Anterior cingulate cortex (tissue), 58 donors: ENCODE measurements at regions not wholly inside any gene's neighbourhood (a gene's known extent, or its start where the extent isn't known, plus 50 kb on each side); places are given as distances from the start of the nearest gene placed in this dataset.
"Not testable (repeated sequence)": the region's sequence is repeated elsewhere in the genome, so short reads cannot be mapped to it uniquely, and the experiment has no call there.

Experiments
- DNase-seq, 58 donors: peaks; one replicate each; lab custom pipeline; 2025; lab: John Stamatoyannopoulos, UW

DNA sequence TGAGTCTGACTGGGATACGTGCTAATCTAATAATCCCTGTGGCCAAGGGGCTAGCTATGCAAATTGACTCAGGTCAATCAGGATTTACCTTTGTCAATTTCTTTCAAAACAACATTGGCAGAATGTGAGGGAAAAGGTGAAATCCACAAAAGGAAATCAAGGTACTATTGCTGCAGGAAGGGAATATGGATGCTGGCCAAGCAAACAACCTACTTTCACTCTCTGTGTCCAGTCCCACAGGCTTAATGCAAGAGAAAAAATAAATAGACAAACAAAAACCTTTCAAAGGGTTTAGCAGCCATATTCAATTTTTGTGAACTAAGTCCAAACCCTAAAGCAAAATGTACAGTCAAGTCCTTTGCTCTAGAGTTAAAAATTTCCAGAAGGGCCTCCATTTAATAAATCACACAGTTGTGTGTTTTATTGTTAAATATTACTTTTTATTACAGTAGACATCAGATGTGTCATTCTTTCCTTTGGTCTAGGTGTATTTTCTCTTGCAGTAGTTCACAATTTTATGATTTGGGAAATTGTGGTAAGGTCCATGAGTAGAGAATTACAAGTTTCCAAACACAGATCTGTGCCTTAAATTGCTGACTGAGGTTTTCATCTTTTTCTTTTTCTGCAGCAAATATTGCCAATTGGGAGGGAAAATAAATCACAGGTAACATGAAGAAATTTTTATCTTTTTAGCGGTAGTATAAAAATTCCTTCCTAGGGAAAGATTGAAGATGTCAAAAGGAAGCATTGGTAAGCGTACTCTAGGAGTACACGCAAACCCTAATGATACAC is 309.1 kb downstream of the DMAC1 start:
- DNase-seq: no peak

DNA sequence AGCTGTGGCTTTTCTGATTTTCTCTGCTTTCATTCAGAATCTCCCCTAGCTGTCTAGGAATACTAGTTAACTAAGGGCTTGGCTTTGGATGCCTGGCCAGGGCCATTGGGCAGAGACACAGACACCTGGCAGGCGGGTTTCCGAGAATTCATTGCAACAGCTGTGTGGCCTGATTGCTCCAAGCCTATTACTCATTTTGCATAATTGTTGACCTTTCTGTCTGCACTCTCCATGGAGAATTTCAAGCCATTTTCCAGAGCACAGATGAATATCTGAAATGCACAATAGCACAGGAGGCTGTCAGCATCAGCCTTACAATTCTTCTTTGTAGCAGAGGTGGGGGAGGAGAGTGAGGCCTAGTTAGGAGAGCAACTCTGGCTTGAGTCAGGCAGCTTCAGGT is 310.5 kb downstream of the DMAC1 start:
- DNase-seq: no peak

DNA sequence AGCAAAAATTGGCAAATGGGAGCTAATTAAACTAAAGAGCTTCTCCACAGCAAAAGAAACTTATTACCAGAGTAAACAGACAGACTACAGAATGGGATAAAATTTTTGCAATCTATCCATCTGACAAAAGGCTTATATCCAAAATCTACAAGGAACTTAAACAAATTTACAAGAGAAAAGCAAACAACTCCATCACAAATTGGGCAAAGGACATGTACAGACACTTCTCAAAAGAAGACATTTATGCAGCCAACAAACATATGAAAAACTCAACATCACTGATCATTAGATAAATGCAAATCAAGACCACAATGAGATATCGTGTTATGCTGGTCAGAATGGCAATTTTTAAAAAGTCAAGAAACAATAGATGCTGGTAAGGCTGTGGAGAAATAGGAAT is 315.6 kb downstream of the DMAC1 start:
- not testable (repeated sequence) for DNase-seq

DNA sequence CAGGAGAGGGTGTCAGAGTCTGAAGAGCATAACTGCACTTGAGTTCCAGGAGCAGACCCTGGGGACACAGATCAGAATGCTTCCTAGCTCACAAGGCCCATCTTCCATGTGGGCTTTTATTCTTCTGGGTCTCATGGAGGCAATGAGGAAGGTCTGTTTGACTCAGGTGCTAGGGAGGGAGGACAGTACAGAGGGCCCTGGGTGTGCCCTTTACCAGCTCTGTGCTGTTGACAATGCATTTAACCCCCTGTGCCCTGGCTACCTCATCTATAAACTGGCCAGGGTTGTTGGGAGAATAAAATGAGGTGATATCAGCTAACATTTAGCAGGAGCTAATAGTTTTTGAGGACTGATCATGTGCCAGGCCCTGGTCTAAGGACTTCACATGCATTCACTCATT is 318.0 kb downstream of the DMAC1 start:
- no peak for DNase-seq

DNA sequence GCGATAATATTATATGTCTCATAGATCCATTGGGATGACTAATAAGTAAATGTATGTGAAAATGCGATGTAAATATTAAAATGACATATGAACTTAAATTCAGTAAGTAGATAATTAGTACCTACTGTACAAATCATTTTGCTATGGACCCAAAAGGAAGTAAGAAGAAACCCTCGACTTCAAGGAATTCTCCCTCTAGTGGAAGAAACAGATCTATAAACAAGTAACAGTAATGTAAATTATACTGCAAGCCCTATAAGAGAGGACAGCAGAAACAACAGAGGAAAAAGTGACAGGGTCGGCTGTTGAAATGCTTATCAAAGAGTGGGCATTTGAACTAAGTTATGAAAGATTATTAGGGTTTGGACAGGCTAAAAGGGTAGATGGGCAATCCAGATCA is 320.3 kb downstream of the DMAC1 start:
- DNase-seq: no peak

DNA sequence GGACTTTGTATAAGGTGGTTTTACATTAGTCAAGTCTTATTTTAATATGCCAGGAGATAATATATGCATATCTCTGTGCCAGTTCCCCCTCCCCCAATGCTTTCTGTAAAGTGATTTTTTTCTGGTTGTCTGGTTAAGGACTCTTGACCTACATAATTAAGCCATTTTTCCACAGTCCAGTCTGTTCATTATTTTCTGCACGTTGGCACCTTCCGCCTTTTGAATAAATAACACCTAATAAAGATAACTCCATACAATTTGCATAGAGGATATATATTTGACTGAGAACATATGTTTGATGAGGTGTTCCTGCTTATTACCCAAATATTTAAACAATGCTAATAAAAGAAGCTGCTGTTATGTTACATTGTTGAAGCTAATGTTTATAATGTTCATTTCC is 320.9 kb downstream of the DMAC1 start:
- DNase-seq: no peak

DNA sequence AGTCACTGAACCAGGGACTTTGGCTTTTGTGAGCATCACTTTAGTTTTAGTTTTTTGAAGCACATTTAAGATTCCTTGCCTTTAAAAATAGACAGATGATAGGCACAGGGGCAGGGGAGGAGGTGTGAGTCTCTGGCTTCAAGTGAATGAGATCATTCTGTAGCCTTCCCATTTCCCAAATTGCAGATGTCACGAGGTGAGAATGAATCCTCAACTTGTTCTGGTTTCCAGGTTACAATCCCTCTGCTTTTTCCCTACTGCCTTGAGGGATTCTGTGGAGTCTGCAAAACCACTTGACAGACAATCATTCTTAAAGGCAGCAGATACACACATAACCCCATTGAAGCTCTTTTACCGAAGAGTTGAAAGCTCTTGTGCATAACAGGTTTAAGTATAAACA is 332.4 kb downstream of the DMAC1 start:
- DNase-seq: peak in 1 of 58 donors; percentile 2

DNA sequence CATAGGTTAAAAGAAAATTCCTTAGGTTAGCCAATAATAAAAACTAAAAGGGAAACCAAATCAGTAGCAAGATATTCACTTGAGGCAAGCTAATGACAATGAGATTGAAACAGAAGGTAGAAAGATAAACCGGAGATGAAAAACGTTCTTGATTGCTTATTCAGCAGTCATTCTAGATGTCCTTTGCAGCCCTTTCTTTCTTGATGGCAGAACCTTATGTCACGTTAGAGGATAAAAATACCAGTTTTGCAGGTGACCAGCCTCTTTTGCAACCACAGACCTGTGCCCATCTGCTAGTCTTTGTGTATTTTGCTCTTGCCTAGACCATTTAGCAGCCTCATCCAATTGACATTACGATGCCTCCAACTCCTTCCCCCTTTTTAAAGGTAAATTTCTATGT is 337.8 kb downstream of the DMAC1 start:
- no peak for DNase-seq

DNA sequence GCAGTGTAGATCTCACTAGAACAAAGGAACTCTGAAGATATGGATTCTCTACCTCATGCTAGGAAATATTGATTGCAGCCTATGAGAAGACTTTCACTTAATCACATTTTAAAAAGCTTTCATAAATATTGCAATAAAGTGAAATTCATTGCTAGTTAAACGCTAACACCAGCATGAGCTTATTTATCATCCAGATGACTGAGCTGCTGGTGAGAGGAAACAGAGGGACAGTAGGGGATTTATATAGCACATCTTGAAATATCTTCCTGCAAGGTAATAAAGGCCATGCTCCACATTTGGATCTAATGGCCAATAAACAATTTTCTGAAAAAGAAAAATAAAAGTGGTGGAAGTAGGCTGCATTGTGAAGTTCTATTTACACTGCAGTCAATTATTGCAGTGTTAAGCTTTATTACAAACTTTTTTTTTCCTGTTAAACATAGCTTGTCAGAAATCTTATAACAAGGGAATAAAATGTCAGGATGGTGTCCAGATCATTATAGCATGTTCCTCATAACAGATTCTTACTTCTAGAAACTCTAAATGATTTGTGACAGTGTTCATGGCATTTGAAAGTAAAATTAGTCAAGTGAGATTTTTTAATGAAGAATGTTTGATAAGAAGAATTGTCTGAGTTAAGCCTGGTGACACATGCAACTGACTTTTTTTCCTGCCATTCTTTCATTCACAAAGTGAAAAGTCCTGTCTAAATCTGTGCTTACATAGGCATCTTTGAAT is 342.6 kb downstream of the DMAC1 start:
- DNase-seq: no peak

DNA sequence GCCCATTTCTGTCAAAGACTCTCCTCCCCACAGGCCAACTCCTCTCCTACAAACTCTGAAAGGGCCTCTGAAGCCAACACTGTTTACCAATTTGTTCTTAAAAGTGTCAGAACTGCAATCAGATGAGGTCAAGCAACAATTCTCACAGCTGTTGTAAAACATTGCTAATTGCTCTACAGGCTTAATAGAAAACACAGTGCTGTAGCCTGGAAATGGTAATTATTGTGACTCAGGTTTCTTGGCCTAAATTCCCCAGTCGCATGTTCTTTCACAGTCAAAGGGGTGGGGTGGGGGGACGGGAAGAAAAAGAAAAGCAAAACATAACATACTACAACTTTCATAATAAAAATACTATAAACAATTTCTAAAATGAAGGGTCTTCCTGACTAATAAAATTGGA is 343.2 kb downstream of the DMAC1 start:
- DNase-seq: no peak

DNA sequence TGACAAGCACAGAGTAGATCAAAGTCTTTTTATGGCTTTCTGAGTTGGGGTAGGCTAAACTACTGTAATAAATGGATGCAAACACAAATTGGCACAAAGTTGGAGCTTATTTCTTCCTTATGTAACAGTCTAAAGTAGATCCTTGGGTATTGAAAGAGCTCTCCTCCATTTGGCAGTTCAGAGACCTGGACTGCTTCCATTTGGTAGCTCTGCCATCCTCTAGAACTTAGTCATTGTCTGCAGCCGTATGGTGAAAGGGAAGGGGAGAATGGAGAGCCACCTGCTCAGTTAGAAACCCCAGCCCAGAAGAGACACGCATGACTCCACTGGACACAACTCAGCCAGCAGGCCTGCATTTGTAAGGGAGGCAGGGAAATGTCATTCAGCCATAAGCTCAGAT is 345.0 kb downstream of the DMAC1 start:
- peak in 4 of 58 donors; percentile 1 to 4 (median 4) for DNase-seq

DNA sequence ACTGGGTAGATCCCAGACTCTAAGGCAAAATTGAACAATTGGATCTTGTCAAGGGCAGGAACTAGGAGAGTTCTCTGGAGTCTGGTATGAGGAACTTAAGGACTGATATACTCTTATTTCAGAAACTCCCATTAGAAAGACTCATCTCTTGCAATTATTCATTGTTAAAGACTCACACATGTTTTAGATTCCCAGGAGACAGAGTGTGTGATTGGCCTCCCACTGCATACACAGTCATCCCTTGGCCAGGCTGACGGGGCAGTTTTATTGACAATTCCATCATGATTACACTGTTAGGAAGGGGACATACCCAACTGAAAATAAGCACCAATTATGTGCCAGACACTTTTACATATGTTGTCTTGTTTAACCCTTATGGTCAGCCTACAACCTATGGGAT is 347.2 kb downstream of the DMAC1 start:
- no peak for DNase-seq

DNA sequence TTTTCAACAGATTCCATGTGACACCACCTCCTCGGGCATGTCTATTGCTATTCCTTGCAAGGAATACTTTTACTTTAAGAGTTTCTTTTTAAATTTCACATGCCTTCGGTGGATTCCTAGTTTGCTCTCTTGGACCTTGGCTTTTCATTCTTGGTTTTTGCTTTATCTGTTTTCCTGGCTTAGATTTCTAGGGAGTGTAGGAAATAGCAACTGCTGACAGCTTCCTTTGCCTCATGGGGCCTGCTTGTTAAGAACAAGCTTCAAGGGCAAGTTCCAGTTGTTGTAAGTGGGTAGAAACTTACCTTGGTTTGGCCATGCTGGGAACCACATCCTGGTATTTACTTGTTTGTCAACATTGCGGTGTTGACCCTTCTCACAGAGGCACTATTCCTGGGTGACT is 348.5 kb downstream of the DMAC1 start:
- no peak for DNase-seq

DNA sequence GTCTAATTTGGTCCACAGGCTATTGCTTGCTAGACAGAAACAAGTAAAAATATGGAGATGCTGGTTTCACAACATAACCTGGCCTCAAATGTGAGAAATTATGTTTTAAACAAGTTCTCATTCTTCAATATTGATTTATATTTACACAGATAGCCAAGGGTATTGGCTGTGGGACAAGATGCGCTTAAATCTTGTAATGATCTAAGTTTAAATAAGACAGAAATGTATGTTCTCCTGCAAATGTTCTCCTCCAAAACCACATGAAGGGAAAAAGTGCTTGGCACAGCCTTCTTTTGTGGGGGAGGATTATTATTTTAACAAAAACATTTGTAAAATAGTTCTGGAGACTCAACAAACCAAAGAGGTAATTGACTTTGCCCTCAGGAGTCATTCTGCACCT is 356.0 kb downstream of the DMAC1 start:
- no peak for DNase-seq

DNA sequence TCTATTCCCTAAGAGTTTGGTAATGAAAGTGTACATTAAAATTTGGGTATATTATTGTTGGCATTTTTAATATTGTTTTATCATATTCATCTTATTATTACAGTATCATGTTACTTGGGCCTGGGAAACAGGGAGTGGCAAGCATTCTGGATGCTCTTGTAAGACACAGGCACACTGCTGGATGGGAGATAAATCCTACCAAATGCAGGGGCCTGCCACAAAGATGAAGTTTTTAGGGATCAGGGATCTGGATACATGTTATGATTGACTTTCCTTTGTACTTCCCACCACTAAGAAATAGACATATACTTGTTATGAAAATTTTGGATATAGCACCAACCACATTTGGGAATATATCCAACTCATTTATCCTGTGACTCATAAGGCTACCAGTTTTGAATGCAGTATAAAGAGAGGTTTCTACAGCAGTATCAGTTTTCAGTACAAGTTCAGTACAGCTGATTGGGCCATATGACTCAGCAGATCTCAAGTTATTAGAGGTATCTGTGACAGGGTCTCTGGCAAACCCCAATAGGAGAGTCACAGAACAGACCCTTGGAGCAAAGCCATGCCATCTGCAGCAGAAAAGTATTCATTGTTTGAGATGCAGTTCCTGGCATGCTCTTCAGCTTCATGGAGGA is 360.1 kb downstream of the DMAC1 start:
- DNase-seq: peak in 9 of 58 donors; percentile 1 to 28 (median 8)

DNA sequence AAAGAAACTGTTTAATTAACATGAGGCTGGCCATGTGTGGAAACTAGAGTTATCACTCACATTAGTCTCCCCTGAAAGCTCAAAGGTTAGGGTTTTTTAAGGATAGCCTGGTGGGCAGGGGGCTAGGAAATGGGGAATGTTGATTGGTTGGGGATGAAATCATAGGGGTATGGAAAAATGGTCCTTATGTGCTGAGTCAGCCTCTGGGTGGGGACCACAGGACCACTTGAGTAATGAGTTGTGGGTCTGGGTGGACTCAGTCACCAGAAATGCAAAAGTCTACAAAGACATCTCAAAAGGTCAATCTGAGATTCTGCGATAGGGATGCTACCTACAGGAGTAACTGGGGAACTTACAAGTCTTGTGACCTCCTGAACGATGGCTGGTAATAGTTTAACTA is 362.8 kb downstream of the DMAC1 start:
- no peak for DNase-seq

DNA sequence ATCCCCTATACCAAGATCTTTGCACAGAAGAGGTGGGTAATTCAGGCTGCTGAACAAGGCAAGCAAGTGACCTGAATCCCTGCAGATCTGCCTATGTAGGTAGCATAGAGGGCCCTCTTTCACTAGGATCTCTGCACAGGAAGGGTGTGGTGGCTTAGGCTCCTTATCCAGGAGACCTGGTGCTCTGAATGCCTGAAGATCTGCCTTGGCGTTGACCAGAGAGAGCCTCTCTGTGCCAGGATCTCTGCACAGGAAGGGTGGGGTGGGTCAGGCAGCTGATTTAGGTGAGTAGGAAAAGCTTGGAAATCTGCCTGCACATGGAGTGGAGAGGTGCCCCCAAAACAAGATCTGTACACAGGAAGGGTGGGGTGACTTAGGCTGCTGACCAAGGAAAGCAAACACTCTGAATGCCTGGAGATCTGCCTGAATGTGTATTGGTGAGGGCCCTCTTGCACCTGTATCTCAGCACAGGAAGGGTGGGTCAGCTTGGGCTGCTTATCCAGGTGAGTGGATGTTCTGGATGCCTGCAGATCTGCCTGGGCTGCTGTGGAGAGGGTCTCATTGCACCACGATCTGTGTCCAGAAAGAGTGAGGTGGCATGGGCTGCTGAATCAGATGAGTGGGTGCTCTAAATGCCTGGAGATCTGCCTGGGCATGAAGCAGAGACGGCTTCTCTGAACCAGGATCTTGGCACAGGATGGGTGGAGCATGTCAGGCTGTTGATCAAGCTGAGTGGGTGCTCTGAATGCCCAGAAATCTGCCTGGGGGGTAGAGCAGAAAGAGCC is 365.9 kb downstream of the DMAC1 start:
- no peak for DNase-seq

DNA sequence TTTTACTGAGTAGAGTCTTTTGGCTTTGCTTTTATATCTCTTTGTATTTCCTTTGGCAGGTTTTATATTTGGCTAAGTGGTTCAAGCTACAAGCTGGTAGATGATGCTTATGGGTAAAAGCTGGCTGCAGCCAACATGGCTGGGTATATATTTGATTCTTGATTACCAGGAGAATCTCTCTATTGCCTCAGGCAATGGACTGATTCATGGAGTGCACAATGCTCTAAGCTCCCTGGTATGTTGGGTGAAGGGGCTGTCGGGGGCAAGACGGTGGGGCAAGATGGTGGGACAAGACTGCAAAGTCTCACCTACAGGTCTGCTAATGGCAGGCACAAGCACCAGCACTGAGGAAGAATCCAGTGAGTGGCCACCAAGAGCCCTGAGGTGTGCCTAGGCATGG is 366.6 kb downstream of the DMAC1 start:
- DNase-seq: no peak

DNA sequence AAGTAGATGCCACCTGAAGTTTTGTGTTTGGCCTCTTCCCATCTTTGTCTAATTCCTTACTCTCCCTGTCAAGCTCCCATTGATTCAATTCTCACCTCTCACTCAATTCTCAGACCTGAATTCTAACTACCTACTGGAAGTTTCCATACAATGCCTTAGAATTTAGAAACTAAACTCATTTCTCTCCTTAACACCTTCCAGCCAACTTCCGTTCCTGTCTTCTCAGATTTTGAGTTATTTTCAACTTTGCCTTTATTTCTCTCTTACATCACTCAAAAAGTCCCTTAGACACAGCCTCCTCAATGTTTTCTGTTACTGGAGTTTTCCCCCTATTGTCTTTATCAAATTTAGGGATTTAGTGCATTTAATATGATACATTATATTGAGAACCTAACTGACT is 382.2 kb downstream of the DMAC1 start:
- not testable (repeated sequence) for DNase-seq

DNA sequence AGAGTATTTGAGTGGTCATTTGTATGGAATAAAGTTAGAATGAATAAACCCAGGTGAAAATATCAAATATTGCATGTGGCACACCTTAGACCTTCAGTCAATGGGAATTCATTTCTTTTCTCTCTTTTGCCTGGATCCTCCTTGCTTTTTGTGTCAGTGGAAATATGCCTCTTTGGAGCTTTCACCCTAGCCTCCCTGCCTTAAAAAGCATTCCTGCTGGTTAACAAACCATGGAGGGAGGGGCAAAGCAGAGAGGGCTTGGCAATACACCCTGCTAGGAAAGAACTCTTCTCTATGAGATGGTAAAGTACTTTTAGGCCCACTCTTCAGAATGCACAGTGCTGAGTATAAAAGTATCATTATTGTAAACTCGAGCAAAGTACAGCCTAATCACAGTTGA is 383.7 kb downstream of the DMAC1 start:
- DNase-seq: no peak

DNA sequence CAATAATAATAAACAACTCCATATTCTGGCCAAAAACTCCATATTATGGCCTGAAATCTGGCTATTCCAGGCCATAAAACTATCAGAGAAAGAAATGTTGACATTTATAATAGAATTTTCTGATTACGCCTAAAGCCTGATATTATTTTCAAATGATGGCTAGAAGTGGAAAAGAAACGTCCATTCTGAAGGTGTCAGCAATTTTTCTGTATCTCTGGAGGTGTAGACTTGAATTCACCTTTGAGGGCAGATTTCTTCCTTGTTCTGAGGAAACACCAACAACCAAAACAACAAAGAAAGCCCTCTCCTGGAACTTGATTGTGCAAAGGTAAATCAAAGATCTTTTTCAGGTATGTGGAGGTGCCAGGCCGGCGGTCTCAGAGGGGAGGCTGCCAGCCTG is 390.7 kb downstream of the DMAC1 start:
- DNase-seq: no peak
